ENCODE measurements at regions not wholly inside any gene's neighbourhood (a gene's known extent, or its start where the extent isn't known, plus 50 kb on each side); places are given as distances from the start of the nearest gene placed in this dataset.

DNA sequence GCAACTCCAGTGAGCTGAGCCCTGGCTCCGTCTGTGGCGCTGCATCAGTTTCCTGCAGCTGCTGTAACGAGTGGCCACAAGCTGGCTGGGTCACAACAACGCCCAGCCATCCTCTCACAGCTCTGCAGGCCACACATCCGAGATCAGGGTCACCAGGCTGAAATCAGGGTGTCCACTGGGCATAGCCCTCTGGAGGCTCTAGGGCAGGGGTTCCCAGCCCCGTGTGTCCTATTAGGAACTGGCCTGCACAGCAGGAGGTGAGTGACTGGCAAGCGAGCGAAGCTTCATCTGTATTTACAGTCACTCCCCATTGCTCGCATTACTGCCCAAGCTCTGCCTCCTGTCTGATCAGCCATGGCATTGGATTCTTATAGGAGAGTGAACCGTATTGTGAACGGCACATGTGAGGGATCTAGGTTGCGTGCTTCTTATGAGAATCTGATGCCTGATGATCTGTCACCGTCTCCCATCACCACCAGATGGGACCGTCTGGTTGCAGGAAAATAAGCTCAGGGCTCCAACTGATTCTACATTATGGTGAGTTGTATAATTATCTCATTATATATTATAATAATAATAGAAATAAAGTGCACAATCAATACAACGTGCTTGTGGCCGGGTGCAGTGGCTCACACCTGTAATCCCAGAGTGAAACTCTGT lies 176.5 kb downstream of the SEC14L1 start:
- TF ChIP-seq, protein P1, sequence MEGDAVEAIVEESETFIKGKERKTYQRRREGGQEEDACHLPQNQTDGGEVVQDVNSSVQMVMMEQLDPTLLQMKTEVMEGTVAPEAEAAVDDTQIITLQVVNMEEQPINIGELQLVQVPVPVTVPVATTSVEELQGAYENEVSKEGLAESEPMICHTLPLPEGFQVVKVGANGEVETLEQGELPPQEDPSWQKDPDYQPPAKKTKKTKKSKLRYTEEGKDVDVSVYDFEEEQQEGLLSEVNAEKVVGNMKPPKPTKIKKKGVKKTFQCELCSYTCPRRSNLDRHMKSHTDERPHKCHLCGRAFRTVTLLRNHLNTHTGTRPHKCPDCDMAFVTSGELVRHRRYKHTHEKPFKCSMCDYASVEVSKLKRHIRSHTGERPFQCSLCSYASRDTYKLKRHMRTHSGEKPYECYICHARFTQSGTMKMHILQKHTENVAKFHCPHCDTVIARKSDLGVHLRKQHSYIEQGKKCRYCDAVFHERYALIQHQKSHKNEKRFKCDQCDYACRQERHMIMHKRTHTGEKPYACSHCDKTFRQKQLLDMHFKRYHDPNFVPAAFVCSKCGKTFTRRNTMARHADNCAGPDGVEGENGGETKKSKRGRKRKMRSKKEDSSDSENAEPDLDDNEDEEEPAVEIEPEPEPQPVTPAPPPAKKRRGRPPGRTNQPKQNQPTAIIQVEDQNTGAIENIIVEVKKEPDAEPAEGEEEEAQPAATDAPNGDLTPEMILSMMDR (IDR thresholded peaks at IDR 0.05; ENCODE audit: low read depth, low read length, poor library complexity, severe bottlenecking) = no peak
- no peak for TF ChIP-seq EZH2phosphoT487 (IDR thresholded peaks at IDR 0.05; ENCODE audit: borderline replicate concordance, low read length)
